HEK293T (cell line): ENCODE measurements at regions not wholly inside any gene's neighbourhood (a gene's known extent, or its start where the extent isn't known, plus 50 kb on each side); places are given as distances from the start of the nearest gene placed in this dataset.

Source experiments
- ARNT ChIP-seq: fragments of 450-650 bp; IDR thresholded peaks from 2 replicates; pipeline ENCODE4 v1.6.1; 2017; ENCODE audit warnings: mild to moderate bottlenecking
- BHLHE40 ChIP-seq: fragments of 450-650 bp; IDR thresholded peaks from 2 replicates; pipeline ENCODE4 v1.6.1; 2016; ENCODE audit warnings: mild to moderate bottlenecking, moderate library complexity, borderline replicate concordance
- ELF4 ChIP-seq: fragments of 450-650 bp; IDR thresholded peaks from 2 replicates; pipeline ENCODE4 v1.6.1; 2017; ENCODE audit warnings: antibody characterized with exemption
- FOXA1 ChIP-seq: fragments of 450-650 bp; IDR thresholded peaks from 2 replicates; pipeline ENCODE4 v1.6.1; 2016; ENCODE audit warnings: mild to moderate bottlenecking
- FOXM1 ChIP-seq: fragments of 450-650 bp; IDR thresholded peaks from 2 replicates; pipeline ENCODE4 v1.6.1; 2017; ENCODE audit warnings: mild to moderate bottlenecking, borderline replicate concordance
- HDGF ChIP-seq: fragments of 450-650 bp; IDR thresholded peaks from 2 replicates; pipeline ENCODE4 v1.6.1; 2017; ENCODE audit warnings: antibody characterized with exemption, borderline replicate concordance
- LEF1 ChIP-seq: fragments of 450-650 bp; IDR thresholded peaks from 2 replicates; pipeline ENCODE4 v1.6.1; 2017; ENCODE audit warnings: mild to moderate bottlenecking, borderline replicate concordance
- NFRKB ChIP-seq: fragments of 450-650 bp; IDR thresholded peaks from 2 replicates; pipeline ENCODE4 v1.6.1; 2016; ENCODE audit warnings: mild to moderate bottlenecking, moderate library complexity
- SP1 ChIP-seq: fragments of 450-650 bp; IDR thresholded peaks from 2 replicates; pipeline ENCODE4 v1.6.1; 2017
- SUZ12 ChIP-seq: fragments of 450-650 bp; IDR thresholded peaks from 2 replicates; pipeline ENCODE4 v1.6.1; 2016; ENCODE audit warnings: mild to moderate bottlenecking
- ZNF384 ChIP-seq: fragments of 450-650 bp; IDR thresholded peaks from 2 replicates; pipeline ENCODE4 v1.6.1; 2016
- TF ChIP-seq, protein P1 (sequence below): fragments of 450-650 bp; IDR thresholded peaks from 2 replicates; pipeline ENCODE4 v1.6.1; 2016

DNA sequence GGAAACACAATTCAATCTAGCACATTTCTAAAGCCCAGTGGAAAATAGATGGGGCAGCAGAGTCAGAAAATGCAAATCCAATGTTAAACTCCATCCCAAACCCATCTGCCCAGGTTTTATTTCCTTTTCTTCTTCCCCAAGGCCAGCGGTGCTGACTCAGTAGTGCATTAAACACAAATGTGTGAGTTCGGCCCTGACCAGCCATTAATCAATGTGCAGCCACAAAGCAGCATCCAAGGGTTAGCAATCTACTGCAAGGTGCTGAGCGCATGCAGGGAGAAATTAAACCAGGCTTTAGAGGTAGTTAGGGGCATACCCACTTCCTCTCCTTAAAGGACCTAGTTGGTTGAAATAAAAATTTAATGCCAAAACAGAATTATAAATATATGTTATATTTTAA, 583.3 kb upstream of the PPP2R3A start:
- TF ChIP-seq, protein P1, sequence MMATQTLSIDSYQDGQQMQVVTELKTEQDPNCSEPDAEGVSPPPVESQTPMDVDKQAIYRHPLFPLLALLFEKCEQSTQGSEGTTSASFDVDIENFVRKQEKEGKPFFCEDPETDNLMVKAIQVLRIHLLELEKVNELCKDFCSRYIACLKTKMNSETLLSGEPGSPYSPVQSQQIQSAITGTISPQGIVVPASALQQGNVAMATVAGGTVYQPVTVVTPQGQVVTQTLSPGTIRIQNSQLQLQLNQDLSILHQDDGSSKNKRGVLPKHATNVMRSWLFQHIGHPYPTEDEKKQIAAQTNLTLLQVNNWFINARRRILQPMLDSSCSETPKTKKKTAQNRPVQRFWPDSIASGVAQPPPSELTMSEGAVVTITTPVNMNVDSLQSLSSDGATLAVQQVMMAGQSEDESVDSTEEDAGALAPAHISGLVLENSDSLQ, result no peak
- no peak for TF ChIP-seq SUZ12
- TF ChIP-seq LEF1, result no peak
- no peak for TF ChIP-seq ARNT
- no peak for TF ChIP-seq ZNF384
- TF ChIP-seq FOXM1, result no peak
- TF ChIP-seq HDGF, result no peak
- TF ChIP-seq ELF4, result no peak
- TF ChIP-seq SP1, result no peak
- no peak for TF ChIP-seq BHLHE40
- no peak for TF ChIP-seq NFRKB
- TF ChIP-seq FOXA1, result no peak
